GM21528 (cell line): ENCODE measurements at regions not wholly inside any gene's neighbourhood (a gene's known extent, or its start where the extent isn't known, plus 50 kb on each side); places are given as distances from the start of the nearest gene placed in this dataset.

Experiments used
- ATAC-seq: cut with Tn5 transposase; IDR thresholded peaks from one replicate; pipeline ENCODE4 v1.9.1; 2021; ENCODE audit warnings: mild to moderate bottlenecking, moderate library complexity; ENCODE audit not compliant: unreplicated experiment, low FRiP score

- ATAC-seq, result no peak
These were observed 2294.4 kb downstream of the LRRC4C start for GRCh38 chr11:39165021-39165420.

DNA sequence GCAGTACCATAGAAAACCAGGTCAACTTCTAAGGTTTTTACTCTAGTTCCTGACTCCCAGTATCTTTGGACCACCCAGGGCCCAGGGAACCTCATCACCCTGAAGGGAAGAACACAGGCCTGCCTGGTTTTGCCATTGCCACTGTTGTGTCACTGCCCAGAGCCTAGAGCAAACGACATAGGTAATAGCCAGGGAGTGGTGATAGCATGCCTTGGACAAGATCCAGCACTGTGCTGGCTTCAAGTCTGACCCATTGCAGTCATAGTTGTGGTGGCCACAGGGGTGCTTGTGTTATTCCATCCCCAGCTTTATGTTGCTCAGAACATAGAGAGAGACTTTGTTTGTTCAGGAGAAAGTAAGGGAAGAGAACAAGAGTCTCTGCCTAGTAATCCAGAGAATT is 2310.2 kb downstream of the LRRC4C start:
- ATAC-seq, result no peak

DNA sequence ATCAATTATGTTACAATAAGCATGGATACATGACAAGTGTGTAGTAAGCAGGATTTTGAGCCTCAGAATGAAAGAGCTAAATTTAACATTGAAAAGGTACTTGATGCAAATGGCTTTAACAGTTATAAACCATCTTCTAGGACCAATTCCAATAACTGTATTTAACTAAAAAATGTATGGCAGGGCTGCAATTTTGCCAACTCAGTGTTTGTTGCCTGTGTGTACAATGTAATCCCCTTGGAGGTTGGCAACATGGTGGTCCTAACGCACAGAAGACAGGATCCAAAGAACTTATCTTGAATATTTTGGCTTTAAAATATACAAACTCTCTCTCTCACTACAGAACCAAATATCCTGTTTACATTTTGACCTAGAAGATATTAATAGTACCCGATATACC is 2314.1 kb downstream of the LRRC4C start:
- ATAC-seq, result no peak

GRCh38 chr11:39144351-39145130 is 2314.9 kb downstream of the LRRC4C start:
- ATAC-seq, result no peak

DNA sequence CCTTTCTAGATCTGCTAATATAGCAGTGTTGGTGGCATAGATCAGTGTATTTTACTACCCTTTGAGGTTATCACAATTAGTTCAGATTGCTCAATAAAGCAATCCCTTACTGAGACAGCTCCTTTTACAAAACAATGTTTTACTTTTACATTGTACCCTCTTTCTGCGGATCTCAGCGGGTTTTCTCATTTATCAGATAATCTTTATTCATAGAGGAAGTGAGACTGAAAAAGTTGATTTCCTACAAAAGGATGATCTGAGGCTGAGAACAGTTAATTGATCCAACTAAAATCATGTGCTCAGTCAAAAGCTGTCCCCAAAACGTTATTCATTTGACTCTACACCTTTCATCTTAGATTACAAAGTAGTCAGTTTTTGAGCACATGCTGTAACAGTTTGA is 2319.9 kb downstream of the LRRC4C start:
- no peak for ATAC-seq

- no peak for ATAC-seq
These were observed 2338.6 kb downstream of the LRRC4C start for GRCh38 chr11:39120890-39121289.

DNA sequence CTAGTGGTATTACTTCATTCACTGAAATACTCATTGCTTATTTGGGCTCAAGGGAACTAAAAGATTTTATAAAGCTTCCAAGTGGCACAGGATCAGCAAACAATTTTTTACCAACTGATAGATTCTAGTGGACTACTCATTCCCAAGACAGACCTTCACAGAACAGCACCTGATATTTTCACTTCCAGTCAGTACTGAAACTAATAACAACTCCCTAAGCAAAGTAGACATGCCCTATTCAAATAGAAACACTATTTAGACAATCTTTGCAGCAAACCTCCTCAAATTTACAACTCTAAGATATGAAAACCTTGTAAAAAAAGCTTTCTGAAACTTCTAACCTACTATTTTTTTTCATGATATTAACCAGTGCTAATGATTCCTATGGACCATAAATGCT is 2345.8 kb downstream of the LRRC4C start:
- ATAC-seq, result no peak

DNA sequence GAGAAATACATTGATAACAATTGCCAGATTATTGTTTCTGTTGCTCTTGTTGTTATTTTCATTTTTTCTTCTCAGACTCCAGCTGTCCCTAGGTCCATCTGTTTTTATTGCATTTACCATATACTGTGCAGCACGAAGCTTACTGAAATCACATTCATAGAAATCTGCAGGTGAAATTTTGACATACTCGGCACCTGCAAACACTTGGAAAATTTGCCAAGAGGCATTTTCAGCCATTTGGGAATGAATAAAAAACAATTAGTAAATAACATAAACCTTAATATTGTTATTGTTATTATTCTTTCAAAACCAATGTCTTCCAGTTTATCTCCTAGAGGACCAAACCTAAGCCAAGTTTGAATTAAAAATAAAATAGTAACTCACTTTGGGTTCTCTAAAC is 2357.2 kb downstream of the LRRC4C start:
- no peak for ATAC-seq

GRCh38 chr11:39078465-39078864 is 2381.0 kb downstream of the LRRC4C start:
- no peak for ATAC-seq

DNA sequence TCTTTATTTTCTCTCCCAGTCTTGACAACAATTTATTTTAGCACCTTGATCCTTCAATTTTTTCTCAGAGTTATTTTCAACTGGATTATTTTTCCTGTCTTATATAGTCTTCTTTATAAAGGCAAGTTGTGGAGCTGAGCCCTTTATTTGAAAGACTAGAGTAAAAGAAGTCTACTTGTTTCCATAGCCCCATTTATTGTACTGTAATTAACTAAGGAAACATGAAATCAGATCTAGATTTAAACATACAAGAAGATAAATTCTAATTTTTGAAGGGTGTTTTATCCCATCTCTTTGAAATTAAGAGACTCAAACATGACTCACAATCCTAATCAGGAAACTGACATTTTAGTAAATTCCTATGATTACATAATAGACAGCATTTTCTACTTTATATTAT is 2421.8 kb downstream of the LRRC4C start:
- no peak for ATAC-seq

- ATAC-seq, result no peak
These were observed 2423.4 kb downstream of the LRRC4C start for GRCh38 chr11:39036021-39036420.

DNA sequence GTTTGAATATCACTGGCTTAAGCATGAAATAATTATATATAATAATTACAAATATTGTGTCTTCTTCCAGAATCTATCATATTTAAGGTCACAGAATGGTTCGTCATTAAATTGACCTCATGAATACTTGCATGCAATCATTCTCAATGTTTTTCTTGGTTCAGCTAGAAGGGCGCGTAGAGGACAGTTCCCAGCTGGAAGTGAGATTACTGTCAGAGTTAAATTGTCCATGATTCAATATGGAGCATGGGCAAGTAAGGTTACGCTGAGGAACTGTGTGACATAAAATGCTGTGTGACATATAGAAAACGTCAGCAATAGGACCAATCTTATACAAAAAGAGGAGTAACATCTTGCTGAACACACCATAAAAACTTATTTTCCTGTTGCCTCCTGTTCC is 2423.5 kb upstream of the RAG2 start:
- no peak for ATAC-seq

GRCh38 chr11:39011797-39012196 is 2413.8 kb upstream of the RAG2 start:
- no peak for ATAC-seq

DNA sequence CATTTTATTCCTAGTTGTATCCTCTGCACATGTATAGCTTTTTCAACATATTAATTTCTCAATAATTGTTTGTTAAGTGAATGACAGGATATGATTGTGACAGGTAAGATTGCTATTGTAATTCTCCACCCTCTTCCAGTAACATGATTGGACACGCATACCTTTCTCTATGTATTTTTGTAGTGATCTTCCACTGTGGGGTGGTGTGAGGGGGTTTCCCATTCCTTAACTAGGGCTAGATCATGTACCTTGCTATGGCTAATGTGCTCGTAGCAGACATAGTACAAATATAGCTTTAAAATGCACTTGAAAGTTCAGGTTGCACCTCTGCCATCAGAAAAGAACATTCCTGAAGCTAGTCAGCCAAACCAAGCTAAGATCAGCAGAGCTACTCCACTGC is 2392.8 kb upstream of the RAG2 start:
- ATAC-seq, result no peak

GRCh38 chr11:38990139-38990538 is 2392.1 kb upstream of the RAG2 start:
- ATAC-seq, result no peak

- no peak for ATAC-seq
These were observed 2390.9 kb upstream of the RAG2 start for GRCh38 chr11:38988908-38989307.

- ATAC-seq, result no peak
These were observed 2374.2 kb upstream of the RAG2 start for GRCh38 chr11:38972220-38972619.

DNA sequence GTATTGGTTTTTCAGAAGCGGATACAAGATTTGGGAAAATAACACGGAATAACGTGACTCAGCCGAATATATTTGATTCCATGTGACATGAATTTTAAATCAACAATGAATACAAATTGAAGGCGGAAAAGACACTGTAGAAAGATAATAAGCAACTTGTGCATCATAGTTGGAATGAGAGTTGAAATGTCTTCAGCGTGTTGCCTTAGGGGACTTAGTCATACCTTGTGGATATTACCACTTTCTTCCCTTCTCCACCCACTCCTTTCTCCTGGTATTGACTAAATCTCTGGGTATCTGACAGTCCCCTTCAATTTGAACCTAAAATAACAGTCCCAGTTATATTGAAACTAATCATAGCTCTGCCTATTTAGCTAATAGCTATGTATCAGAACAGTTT is 2373.1 kb upstream of the RAG2 start:
- ATAC-seq, result no peak

GRCh38 chr11:38968951-38969350 is 2370.9 kb upstream of the RAG2 start:
- ATAC-seq, result no peak

- ATAC-seq, result no peak
These were observed 2354.7 kb upstream of the RAG2 start for GRCh38 chr11:38952698-38953097.

- ATAC-seq, result no peak
These were observed 2352.8 kb upstream of the RAG2 start for GRCh38 chr11:38950867-38951266.

DNA sequence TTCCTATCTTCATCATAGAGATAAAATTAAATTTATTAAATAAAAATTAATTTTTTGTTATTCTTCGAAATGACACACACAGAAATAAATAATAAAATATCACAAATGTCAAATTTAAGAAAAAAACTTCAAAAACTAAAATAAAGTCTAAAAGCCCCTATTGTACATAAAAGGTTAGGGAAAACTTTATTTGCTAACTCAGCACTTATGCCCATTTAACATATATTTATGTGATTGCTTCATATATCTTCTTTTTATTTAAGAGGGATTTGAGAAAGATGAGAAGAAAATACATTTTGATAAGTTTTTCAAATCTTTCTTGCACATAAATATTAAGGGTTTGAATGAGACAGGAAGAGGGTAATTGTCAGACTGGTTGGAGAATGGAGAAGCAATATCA is 2350.4 kb upstream of the RAG2 start:
- no peak for ATAC-seq

GRCh38 chr11:38937709-38938108 is 2339.7 kb upstream of the RAG2 start:
- ATAC-seq, result no peak
